GM12864 (cell line): ENCODE measurements at regions not wholly inside any gene's neighbourhood (a gene's known extent, or its start where the extent isn't known, plus 50 kb on each side); places are given as distances from the start of the nearest gene placed in this dataset.

Experiments
- DNase-seq: peaks from one replicate; pipeline ENCODE4 v3.0.0-alpha.2; 2011; ENCODE audit warnings: low read depth
- H3K4me3 ChIP-seq: 2 replicates; pipeline ENCODE4 v1.5.1; 2011; ENCODE audit warnings: mild to moderate bottlenecking, low read depth, low read length, control low read depth
- CTCF ChIP-seq: IDR thresholded peaks from 2 replicates; pipeline ENCODE4 v1.5.1; 2011; ENCODE audit warnings: low read depth, mild to moderate bottlenecking, moderate library complexity, low read length, control low read depth, inconsistent platforms; ENCODE audit errors: missing control alignments

- TF ChIP-seq CTCF = no peak
- no peak for DNase-seq
- no peak overlapping the region for H3K4me3 ChIP-seq
These were observed 77.4 kb upstream of the DOCK9 start for GRCh38 chr13:99055281-99055680.

- DNase-seq = no peak
- TF ChIP-seq CTCF = no peak
- no peak overlapping the region for H3K4me3 ChIP-seq
These were observed 77.9 kb upstream of the DOCK9 start for GRCh38 chr13:99055735-99056134.

DNA sequence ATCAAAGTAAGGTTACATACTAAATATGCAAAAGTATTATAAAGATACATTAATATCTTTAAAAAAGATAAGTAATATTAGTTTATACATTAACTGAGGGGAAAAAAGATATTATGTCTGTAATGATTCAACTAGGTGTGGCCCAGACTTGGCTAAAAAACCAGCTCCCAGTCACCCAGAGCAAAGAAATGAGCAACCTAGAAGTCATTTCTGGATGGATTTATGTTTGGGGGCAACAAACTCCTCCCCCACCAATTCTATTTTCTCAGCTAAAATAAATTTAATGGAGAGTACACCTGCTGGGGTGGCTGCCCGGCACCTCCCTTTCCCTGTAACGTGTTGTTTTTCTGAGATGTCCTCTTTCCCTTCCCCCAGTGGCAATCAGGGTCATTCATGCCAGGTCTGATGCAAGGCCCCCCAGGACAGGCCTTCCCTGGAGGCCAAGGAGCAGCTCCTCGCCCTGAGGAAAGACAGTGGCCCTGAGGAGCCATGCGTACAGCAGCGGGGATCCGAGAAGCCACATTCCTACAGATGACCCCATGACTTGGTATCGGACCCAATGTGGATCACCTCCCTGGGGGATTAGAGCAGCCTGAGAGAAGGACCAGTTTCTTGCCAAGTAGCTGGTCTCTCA is 78.6 kb upstream of the DOCK9 start:
- DNase-seq = no peak
- TF ChIP-seq CTCF = no peak
- H3K4me3 ChIP-seq = no peak overlapping the region

DNA sequence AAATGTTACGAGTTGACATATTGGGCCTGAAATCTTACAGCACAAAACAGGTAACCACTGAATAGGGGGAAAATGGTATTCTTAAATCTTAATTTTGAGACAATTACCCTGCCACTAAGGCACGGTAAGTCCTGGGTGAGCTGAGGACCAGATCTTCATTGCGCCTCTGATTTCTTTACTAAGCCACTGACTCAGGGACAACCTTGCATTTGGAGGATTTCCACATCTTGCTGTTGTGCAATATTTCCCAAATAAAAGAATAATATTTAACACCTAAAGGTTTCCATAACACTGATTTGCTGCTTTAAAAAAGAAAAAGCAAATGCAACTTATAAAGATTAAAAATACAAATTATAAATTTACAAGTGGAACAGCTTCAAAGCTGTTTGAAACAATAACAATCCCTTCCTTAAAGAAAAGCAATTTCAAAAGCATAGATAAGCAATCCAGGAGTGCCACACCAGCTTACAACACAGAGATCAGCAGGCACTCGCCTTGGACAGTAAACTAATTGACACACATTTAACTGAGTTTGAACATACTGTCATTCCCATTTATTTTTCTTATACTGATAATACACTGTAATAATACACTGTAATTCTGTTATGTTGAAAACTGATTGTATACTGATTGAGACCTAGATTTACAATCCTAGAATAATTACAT is 79.6 kb upstream of the DOCK9 start:
- H3K4me3 ChIP-seq = no peak overlapping the region
- DNase-seq = no peak
- TF ChIP-seq CTCF = no peak

DNA sequence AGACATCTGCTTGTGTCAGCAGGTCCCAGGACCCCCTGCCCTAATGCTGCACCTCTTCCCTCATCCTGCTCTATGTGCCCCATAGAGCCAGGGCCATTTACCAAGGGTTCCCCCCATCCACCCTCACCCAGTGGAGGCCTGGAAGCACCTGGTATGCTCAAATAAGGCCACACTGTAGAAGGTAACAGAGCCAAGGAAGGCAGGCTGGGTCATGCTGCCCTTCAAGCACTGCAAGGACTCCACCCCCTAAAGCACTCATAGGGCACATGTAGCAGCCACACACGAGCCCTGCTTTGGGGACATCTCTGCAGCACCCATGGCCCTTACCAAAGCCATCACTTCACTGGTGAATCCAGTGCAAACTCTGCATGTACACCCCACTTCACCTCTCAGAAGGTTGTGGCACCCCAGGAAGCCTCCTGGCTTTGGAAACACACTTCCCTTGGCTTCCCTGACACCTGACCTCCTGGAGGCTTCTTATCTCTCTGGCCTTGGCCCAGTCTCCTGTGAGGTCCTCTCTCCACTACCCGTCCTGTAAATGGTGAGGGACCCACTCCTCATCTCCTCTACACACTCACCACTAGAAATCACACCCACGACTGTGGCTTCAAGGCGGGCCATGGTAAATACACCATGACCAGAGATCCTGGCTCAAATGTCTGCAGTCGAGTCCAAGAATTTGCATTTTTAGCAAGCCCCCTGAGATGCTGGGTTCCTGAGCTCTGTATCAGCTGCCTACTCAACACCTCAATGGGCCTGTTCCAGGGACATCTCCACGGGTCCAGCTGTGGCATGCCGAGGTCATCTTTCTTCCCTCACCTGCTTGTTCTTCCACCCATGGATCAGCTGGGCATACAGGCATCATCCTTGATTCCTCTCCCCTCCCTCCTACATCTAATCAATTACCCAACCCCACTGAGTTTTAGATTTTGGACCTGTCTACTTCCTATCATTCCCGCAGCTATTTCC is 80.9 kb upstream of the DOCK9 start:
- DNase-seq = no peak
- H3K4me3 ChIP-seq = no peak overlapping the region
- TF ChIP-seq CTCF = no peak

- no peak for TF ChIP-seq CTCF
- H3K4me3 ChIP-seq = no peak overlapping the region
- no peak for DNase-seq
These were observed 81.7 kb upstream of the DOCK9 start for GRCh38 chr13:99059498-99060075.
